Thyroid gland (tissue), 4 donors: ENCODE measurements at regions not wholly inside any gene's neighbourhood (a gene's known extent, or its start where the extent isn't known, plus 50 kb on each side); places are given as distances from the start of the nearest gene placed in this dataset.

Source experiments
- POLR2A ChIP-seq, 2 donors: fragments of 450-650 bp; IDR thresholded peaks; one replicate each; pipeline ENCODE4 v1.6.1; 2017; ENCODE audit warnings: antibody characterized with exemption in 2 of 2, mild to moderate bottlenecking in 2 of 2, moderate library complexity in 1 of 2
- TF ChIP-seq, protein P1 (sequence below), 6 experiments: fragments of 200-600 bp in 3 of 6; fragments of 450-650 bp in 3 of 6; sonication (generic) in 3 of 6; IDR thresholded peaks; one replicate each; pipeline ENCODE4 v1.5.1; 2016 to 2019; ENCODE audit warnings: antibody characterized with exemption in 6 of 6, mild to moderate bottlenecking in 2 of 6, inconsistent platforms in 1 of 6, moderate library complexity in 1 of 6

- TF ChIP-seq, protein P1, sequence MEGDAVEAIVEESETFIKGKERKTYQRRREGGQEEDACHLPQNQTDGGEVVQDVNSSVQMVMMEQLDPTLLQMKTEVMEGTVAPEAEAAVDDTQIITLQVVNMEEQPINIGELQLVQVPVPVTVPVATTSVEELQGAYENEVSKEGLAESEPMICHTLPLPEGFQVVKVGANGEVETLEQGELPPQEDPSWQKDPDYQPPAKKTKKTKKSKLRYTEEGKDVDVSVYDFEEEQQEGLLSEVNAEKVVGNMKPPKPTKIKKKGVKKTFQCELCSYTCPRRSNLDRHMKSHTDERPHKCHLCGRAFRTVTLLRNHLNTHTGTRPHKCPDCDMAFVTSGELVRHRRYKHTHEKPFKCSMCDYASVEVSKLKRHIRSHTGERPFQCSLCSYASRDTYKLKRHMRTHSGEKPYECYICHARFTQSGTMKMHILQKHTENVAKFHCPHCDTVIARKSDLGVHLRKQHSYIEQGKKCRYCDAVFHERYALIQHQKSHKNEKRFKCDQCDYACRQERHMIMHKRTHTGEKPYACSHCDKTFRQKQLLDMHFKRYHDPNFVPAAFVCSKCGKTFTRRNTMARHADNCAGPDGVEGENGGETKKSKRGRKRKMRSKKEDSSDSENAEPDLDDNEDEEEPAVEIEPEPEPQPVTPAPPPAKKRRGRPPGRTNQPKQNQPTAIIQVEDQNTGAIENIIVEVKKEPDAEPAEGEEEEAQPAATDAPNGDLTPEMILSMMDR (IDR thresholded peaks at IDR 0.05) = no peak
- TF ChIP-seq POLR2A (IDR thresholded peaks at IDR 0.05) = no peak
Observed at GRCh38 chr10:2230478-2230877, 493.2 kb upstream of the ADARB2 start.
